GM21717 (cell line): ENCODE measurements at regions not wholly inside any gene's neighbourhood (a gene's known extent, or its start where the extent isn't known, plus 50 kb on each side); places are given as distances from the start of the nearest gene placed in this dataset.

Experiments
- ATAC-seq: cut with Tn5 transposase; IDR thresholded peaks from one replicate; pipeline ENCODE4 v1.9.1; 2021; ENCODE audit warnings: mild to moderate bottlenecking, moderate library complexity; ENCODE audit not compliant: unreplicated experiment

GRCh38 chr7:10085231-10085630 is 888.4 kb upstream of the PHF14 start:
- no peak for ATAC-seq

- ATAC-seq, result no peak
Observed at GRCh38 chr7:10100572-10100971, 873.1 kb upstream of the PHF14 start.

- no peak for ATAC-seq
Observed at GRCh38 chr7:10101351-10101750, 872.3 kb upstream of the PHF14 start.

GRCh38 chr7:10104292-10104691 is 869.4 kb upstream of the PHF14 start:
- no peak for ATAC-seq

GRCh38 chr7:10106609-10107008 is 867.1 kb upstream of the PHF14 start:
- ATAC-seq, result no peak

- ATAC-seq, result no peak
Observed at GRCh38 chr7:10116511-10116910, 857.2 kb upstream of the PHF14 start.

GRCh38 chr7:10117815-10118214 is 855.9 kb upstream of the PHF14 start:
- ATAC-seq, result no peak

- no peak for ATAC-seq
Observed at GRCh38 chr7:10120936-10121335, 852.7 kb upstream of the PHF14 start.

- no peak for ATAC-seq
Observed at GRCh38 chr7:10121631-10122030, 852.0 kb upstream of the PHF14 start.

GRCh38 chr7:10122551-10123100 is 851.0 kb upstream of the PHF14 start:
- no peak for ATAC-seq

GRCh38 chr7:10128748-10129147 is 844.9 kb upstream of the PHF14 start:
- no peak for ATAC-seq

- no peak for ATAC-seq
Observed at GRCh38 chr7:10138087-10138854, 835.4 kb upstream of the PHF14 start.

GRCh38 chr7:10146271-10146670 is 827.4 kb upstream of the PHF14 start:
- ATAC-seq, result no peak

GRCh38 chr7:10156972-10157371 is 816.7 kb upstream of the PHF14 start:
- no peak for ATAC-seq

GRCh38 chr7:10181996-10182395 is 791.7 kb upstream of the PHF14 start:
- no peak for ATAC-seq

GRCh38 chr7:10192074-10192473 is 781.6 kb upstream of the PHF14 start:
- no peak for ATAC-seq

- ATAC-seq, result no peak
Observed at GRCh38 chr7:10205696-10206095, 768.0 kb upstream of the PHF14 start.

GRCh38 chr7:10210000-10210399 is 763.7 kb upstream of the PHF14 start:
- no peak for ATAC-seq

- ATAC-seq, result no peak
Observed at GRCh38 chr7:10211016-10211415, 762.7 kb upstream of the PHF14 start.

GRCh38 chr7:10211861-10212260 is 761.8 kb upstream of the PHF14 start:
- no peak for ATAC-seq

- ATAC-seq, result no peak
Observed at GRCh38 chr7:10212649-10213048, 761.0 kb upstream of the PHF14 start.

- ATAC-seq, result no peak
Observed at GRCh38 chr7:10216462-10216861, 757.2 kb upstream of the PHF14 start.

GRCh38 chr7:10221084-10221483 is 752.6 kb upstream of the PHF14 start:
- no peak for ATAC-seq
